ENCODE measurements at regions not wholly inside any gene's neighbourhood (a gene's known extent, or its start where the extent isn't known, plus 50 kb on each side); places are given as distances from the start of the nearest gene placed in this dataset.

DNA sequence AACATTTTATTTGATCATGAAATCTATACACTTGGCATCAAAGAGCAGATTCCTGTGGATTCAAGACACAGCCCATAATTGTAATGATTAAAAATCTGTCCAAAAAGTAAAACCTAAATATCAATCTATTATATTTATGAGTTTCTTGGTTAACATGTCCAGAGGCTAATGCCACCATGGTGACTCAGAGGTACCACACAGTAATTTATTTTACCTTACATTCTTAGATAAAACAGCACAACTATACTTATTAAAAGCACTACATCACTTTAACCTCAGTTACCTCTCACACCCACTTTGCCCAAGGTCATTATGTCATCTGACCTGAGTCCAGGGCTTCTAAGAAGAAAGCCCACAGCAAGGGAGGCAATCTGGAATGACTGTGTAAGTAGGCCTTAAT, 519.2 kb downstream of the RASEF start:
- TF ChIP-seq, protein P1, sequence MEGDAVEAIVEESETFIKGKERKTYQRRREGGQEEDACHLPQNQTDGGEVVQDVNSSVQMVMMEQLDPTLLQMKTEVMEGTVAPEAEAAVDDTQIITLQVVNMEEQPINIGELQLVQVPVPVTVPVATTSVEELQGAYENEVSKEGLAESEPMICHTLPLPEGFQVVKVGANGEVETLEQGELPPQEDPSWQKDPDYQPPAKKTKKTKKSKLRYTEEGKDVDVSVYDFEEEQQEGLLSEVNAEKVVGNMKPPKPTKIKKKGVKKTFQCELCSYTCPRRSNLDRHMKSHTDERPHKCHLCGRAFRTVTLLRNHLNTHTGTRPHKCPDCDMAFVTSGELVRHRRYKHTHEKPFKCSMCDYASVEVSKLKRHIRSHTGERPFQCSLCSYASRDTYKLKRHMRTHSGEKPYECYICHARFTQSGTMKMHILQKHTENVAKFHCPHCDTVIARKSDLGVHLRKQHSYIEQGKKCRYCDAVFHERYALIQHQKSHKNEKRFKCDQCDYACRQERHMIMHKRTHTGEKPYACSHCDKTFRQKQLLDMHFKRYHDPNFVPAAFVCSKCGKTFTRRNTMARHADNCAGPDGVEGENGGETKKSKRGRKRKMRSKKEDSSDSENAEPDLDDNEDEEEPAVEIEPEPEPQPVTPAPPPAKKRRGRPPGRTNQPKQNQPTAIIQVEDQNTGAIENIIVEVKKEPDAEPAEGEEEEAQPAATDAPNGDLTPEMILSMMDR (IDR thresholded peaks at IDR 0.05): no peak
- no peak for TF ChIP-seq EZH2 (IDR thresholded peaks at IDR 0.05)
